Adrenal gland (tissue), 9 donors: ENCODE measurements at regions not wholly inside any gene's neighbourhood (a gene's known extent, or its start where the extent isn't known, plus 50 kb on each side); places are given as distances from the start of the nearest gene placed in this dataset.

ENCODE experiments used
- DNase-seq, 7 donors: peaks; one replicate each; pipeline ENCODE4 v3.0.0-alpha.2; 2019 to 2020
- H3K27ac ChIP-seq, 5 donors: fragments of 200-600 bp; sonication (generic) in 4 of 5; 1 replicate in 3 of 5; 2 replicates in 2 of 5; pipeline versions ENCODE4 v1.5.1 to v1.8.0; 2016 to 2020; ENCODE audit warnings: mild to moderate bottlenecking in 1 of 5
- H3K27me3 ChIP-seq: fragments of 200-600 bp; 2 replicates; pipeline ENCODE4 v1.8.0; 2021
- H3K36me3 ChIP-seq, 2 donors: fragments of 200-600 bp; replicated peaks in 1 of 2; 1 replicate in 1 of 2; 2 replicates in 1 of 2; pipeline versions ENCODE4 v1.5.1 to v1.8.0; 2018 to 2022
- H3K4me1 ChIP-seq, 2 donors: fragments of 200-600 bp; replicated peaks in 1 of 2; 1 replicate in 1 of 2; 2 replicates in 1 of 2; pipeline versions ENCODE4 v1.5.1 to v1.8.0; 2018 to 2021
- H3K4me3 ChIP-seq, 4 donors: fragments of 200-600 bp; sonication (generic) in 3 of 4; one replicate each; pipeline ENCODE4 v1.5.1; 2016 to 2018
- H3K9me3 ChIP-seq, 3 donors: fragments of 200-600 bp; sonication (generic) in 1 of 3; replicated peaks in 1 of 3; 1 replicate in 2 of 3; 2 replicates in 1 of 3; pipeline versions ENCODE4 v1.5.1 to v1.8.0; 2016 to 2021
- CTCF ChIP-seq, 6 experiments: fragments of 450-650 bp in 4 of 6; fragments of 200-600 bp in 2 of 6; sonication (generic) in 1 of 6; IDR thresholded peaks; 1 replicate in 5 of 6; 2 replicates in 1 of 6; pipeline versions ENCODE4 v1.5.1 to v1.8.0; 2016 to 2021; ENCODE audit warnings: antibody characterized with exemption in 6 of 6, mild to moderate bottlenecking in 2 of 6, moderate library complexity in 1 of 6
- POLR2A ChIP-seq, 2 donors: fragments of 450-650 bp; IDR thresholded peaks; one replicate each; pipeline ENCODE4 v1.6.1; 2017; ENCODE audit warnings: antibody characterized with exemption in 2 of 2, mild to moderate bottlenecking in 2 of 2, moderate library complexity in 1 of 2
- WGBS, 4 donors: extraction: QIAGEN DNeasy Blood & Tissue Kit in 2 of 4; methylation state at CpG; one replicate each; pipeline versions ENCODE4 v1.1.5 to v1.1.7; 2013 to 2017; 5-methylcytosine and 5-hydroxymethylcytosine counted together
- intact Hi-C, 2 donors: fragments of 100-400 bp; cut with DNase I; formaldehyde crosslinking; loops; one replicate each; pipeline versions ENCODE4 v1.14.1 to v1.15.0; 2022 to 2023
- donor health status: healthy with polysubstance abuse.
- donor health status: Bipolar disorder and iron deficiency.
- donor health status: DM: yes; HTN: yes; CAD: no.
- donor health status: DM: no; HTN: no; CAD: no.
- donor health status: DM: no; HTN: no; CAD: no.

GRCh38 chr6:80921861-80922460, 815.5 kb downstream of the BCKDHB start:
- no peak overlapping the region for H3K27ac ChIP-seq
- WGBS, 4 donors, result 22 to 44% (median 26%) methylated on average over 2 of the region's 2 CpGs
- no peaks in the 10 kb centered on the region for H3K9me3 ChIP-seq
- no peaks in the 10 kb centered on the region for H3K36me3 ChIP-seq
- no peak overlapping the region for H3K4me3 ChIP-seq
- no peak for TF ChIP-seq POLR2A (IDR thresholded peaks at IDR 0.05)
- no peaks in the 10 kb centered on the region for H3K27me3 ChIP-seq
- no peaks in the 10 kb centered on the region for H3K4me1 ChIP-seq
- intact Hi-C loops, result no loop called here
- no peak for DNase-seq

- peaks cover 0 to 6% (median 0%) of the 10 kb centered on the region in 3 donors for H3K9me3 ChIP-seq
- H3K4me3 ChIP-seq, result no peak overlapping the region
- DNase-seq, result no peak
- 60 to 71% (median 66%) methylated on average over 3 of the region's 3 CpGs for WGBS, 4 donors
- intact Hi-C loops, result no loop called here
- H3K4me1 ChIP-seq, result no peaks in the 10 kb centered on the region
- no peak for TF ChIP-seq POLR2A (IDR thresholded peaks at IDR 0.05)
- TF ChIP-seq CTCF (IDR thresholded peaks at IDR 0.05), result no peak
- H3K27me3 ChIP-seq, result no peaks in the 10 kb centered on the region
- H3K27ac ChIP-seq, result no peak overlapping the region
- no peaks in the 10 kb centered on the region for H3K36me3 ChIP-seq
Measured at GRCh38 chr6:80907831-80908230, 801.4 kb downstream of the BCKDHB start.

- no peak for TF ChIP-seq POLR2A (IDR thresholded peaks at IDR 0.05)
- TF ChIP-seq CTCF (IDR thresholded peaks at IDR 0.05), result no peak
- Histone ChIP-seq H3K27me3 (no peaks in the 10 kb centered on the region), H3K36me3 (no peaks in the 10 kb centered on the region), H3K4me1 (no peaks in the 10 kb centered on the region), H3K9me3 (peaks cover 0 to 6% (median 0%) of the 10 kb centered on the region in 3 donors), H3K27ac (no peak overlapping the region), H3K4me3 (no peak overlapping the region)
- no peak for DNase-seq
- intact Hi-C loops, result no loop called here
Measured at GRCh38 chr6:80903711-80904110, 797.2 kb downstream of the BCKDHB start.

GRCh38 chr6:80886475-80886874, 780.0 kb downstream of the BCKDHB start:
- Histone ChIP-seq H3K27ac (no peak overlapping the region), H3K9me3 (peaks cover 0 to 15% (median 0%) of the 10 kb centered on the region in 3 donors), H3K4me3 (no peak overlapping the region), H3K4me1 (no peaks in the 10 kb centered on the region), H3K36me3 (no peaks in the 10 kb centered on the region), H3K27me3 (no peaks in the 10 kb centered on the region)
- intact Hi-C loops, result no loop called here
- whole genome bisulfite sequencing, 4 donors, result 71 to 84% (median 80%) methylated on average over 2 of the region's 2 CpGs
- DNase-seq, result no peak
- TF ChIP-seq POLR2A (IDR thresholded peaks at IDR 0.05), result no peak
- TF ChIP-seq CTCF (IDR thresholded peaks at IDR 0.05), result no peak

- Histone ChIP-seq H3K4me3 (no peak overlapping the region), H3K4me1 (no peaks in the 10 kb centered on the region), H3K9me3 (peaks cover 0 to 5% (median 3%) of the 10 kb centered on the region in 3 donors), H3K27ac (no peak overlapping the region), H3K36me3 (no peaks in the 10 kb centered on the region), H3K27me3 (no peaks in the 10 kb centered on the region)
- intact Hi-C loops, result no loop called here
- TF ChIP-seq CTCF (IDR thresholded peaks at IDR 0.05) (no peak), POLR2A (IDR thresholded peaks at IDR 0.05) (no peak)
- DNase-seq, result no peak
- WGBS, 4 donors, result 82 to 89% (median 85%) methylated on average over 1 of the region's 1 CpG
Measured at GRCh38 chr6:80872951-80873308, 766.5 kb downstream of the BCKDHB start.
